ENCODE measurements at regions not wholly inside any gene's neighbourhood (a gene's known extent, or its start where the extent isn't known, plus 50 kb on each side); places are given as distances from the start of the nearest gene placed in this dataset.

DNA sequence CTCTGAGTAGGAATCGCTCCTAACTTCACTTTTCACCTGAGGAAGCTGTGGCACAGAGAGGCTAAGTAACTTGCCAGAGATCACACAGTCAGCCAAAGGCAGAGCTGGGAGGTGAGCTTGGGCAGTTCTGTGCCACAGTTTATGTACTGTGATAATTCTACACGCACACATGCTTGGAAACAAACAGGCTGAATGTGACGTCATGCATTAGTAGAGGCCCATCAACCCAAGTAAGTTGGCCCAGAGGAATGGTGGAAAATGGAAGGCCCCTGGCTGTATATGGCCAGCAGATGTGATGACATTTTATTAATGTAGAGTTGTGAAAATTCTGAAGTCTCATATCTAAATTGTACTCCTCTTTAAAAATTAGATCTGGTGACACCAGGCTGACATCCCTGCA lies 394.0 kb downstream of the MIAT start:
- no peaks in the 10 kb centered on the region for H4K20me1 ChIP-seq (ENCODE audit: control insufficient read depth, insufficient read depth, low read length, poor library complexity, severe bottlenecking)
- H3K79me2 ChIP-seq (ENCODE audit: control insufficient read depth, insufficient read depth, low read length), result no peaks in the 10 kb centered on the region
- no peak overlapping the region for H3K27ac ChIP-seq (ENCODE audit: low read length in 2 of 2)
- ChIA-PET CTCF (no interaction called here), POLR2A (no interaction called here)
- Mint-ChIP-seq H3K4me1 (no peaks in the 10 kb centered on the region), H3K27ac (no peak overlapping the region), H3K27me3 (peaks cover 29% of the 10 kb centered on the region), H3K9me3 (ENCODE audit: insufficient read depth) (no peaks in the 10 kb centered on the region), H3K4me3 (no peak overlapping the region)
- DNase-seq (no peak), ATAC-seq (ENCODE audit: low read depth) (no peak)
- H3K4me2 ChIP-seq (replicated peaks; ENCODE audit: low read depth, low read length, poor library complexity, severe bottlenecking), result no peak overlapping the region
- H3K4me3 ChIP-seq (ENCODE audit: control extremely low read depth in 1 of 5, extremely low read depth in 1 of 5, insufficient read depth in 1 of 5, low read depth in 2 of 5, low read length in 4 of 5), result no peak overlapping the region
- intact Hi-C loops (cut with micrococcal nuclease), result no loop called here
- no peak overlapping the region for H2AFZ ChIP-seq (ENCODE audit: insufficient read depth, low read depth, low read length, poor library complexity, severe bottlenecking)
- TF ChIP-seq EZH2 (IDR thresholded peaks at IDR 0.05; ENCODE audit: borderline replicate concordance, insufficient read depth, low read depth, low read length, poor library complexity, severe bottlenecking), result no peak
- no peak for TF ChIP-seq CTCF (IDR thresholded peaks at IDR 0.05)
- H3K36me3 ChIP-seq (replicated peaks in 1 of 2; ENCODE audit: control extremely low read depth in 1 of 2, control insufficient read depth in 1 of 2, extremely low read depth in 1 of 2, insufficient read depth in 2 of 2, low read length in 1 of 2), result no peaks in the 10 kb centered on the region
- 43% methylated on average over 1 of the region's 3 CpGs for WGBS (ENCODE audit: insufficient coverage)
- no peaks in the 10 kb centered on the region for H3K4me1 ChIP-seq (ENCODE audit: control insufficient read depth in 2 of 2, insufficient read depth in 2 of 2, low read length in 2 of 2)
- H3K27me3 ChIP-seq (replicated peaks in 1 of 4; ENCODE audit: control extremely low read depth in 1 of 4, control insufficient read depth in 3 of 4, insufficient read depth in 4 of 4, low read length in 3 of 4), result peaks cover 0 to 3% (median 0%) of the 10 kb centered on the region in 4 experiments
- H3K9ac ChIP-seq (ENCODE audit: low read length), result no peak overlapping the region
- no peaks in the 10 kb centered on the region for H3K9me3 ChIP-seq (ENCODE audit: control extremely low read depth in 1 of 3, control insufficient read depth in 2 of 3, insufficient read depth in 1 of 3, low read length in 2 of 3)

GRCh38 chr22:27057717-27058116 lies 400.3 kb downstream of the MIAT start:
- no peak overlapping the region for H3K4me3 ChIP-seq (ENCODE audit: control extremely low read depth in 1 of 5, extremely low read depth in 1 of 5, insufficient read depth in 1 of 5, low read depth in 2 of 5, low read length in 4 of 5)
- POLR2A ChIA-PET, result no interaction called here
- no peak overlapping the region for H3K4me2 ChIP-seq (replicated peaks; ENCODE audit: low read depth, low read length, poor library complexity, severe bottlenecking)
- H3K79me2 ChIP-seq (ENCODE audit: control insufficient read depth, insufficient read depth, low read length), result no peaks in the 10 kb centered on the region
- H3K4me3 Mint-ChIP-seq, result no peak overlapping the region
- intact Hi-C loops (cut with micrococcal nuclease), result no loop called here
- peaks cover 0 to 4% (median 0%) of the 10 kb centered on the region in 3 donors for H3K9me3 ChIP-seq (ENCODE audit: control extremely low read depth in 1 of 3, control insufficient read depth in 2 of 3, insufficient read depth in 1 of 3, low read length in 2 of 3)
- no peak overlapping the region for H3K9ac ChIP-seq (ENCODE audit: low read length)
- H3K4me1 Mint-ChIP-seq, result no peaks in the 10 kb centered on the region
- H3K9me3 Mint-ChIP-seq (ENCODE audit: insufficient read depth), result peaks cover 3% of the 10 kb centered on the region
- DNase-seq (no peak), ATAC-seq (ENCODE audit: low read depth) (no peak)
- no peak overlapping the region for H3K27ac ChIP-seq (ENCODE audit: low read length in 2 of 2)
- H3K27ac Mint-ChIP-seq, result no peak overlapping the region
- peaks cover 34% of the 10 kb centered on the region for H3K27me3 Mint-ChIP-seq
- no peaks in the 10 kb centered on the region for H4K20me1 ChIP-seq (ENCODE audit: control insufficient read depth, insufficient read depth, low read length, poor library complexity, severe bottlenecking)
- no peaks in the 10 kb centered on the region for H3K36me3 ChIP-seq (replicated peaks in 1 of 2; ENCODE audit: control extremely low read depth in 1 of 2, control insufficient read depth in 1 of 2, extremely low read depth in 1 of 2, insufficient read depth in 2 of 2, low read length in 1 of 2)
- no peaks in the 10 kb centered on the region for H3K4me1 ChIP-seq (ENCODE audit: control insufficient read depth in 2 of 2, insufficient read depth in 2 of 2, low read length in 2 of 2)
- CTCF ChIA-PET, result no interaction called here
- H3K27me3 ChIP-seq (replicated peaks in 1 of 4; ENCODE audit: control extremely low read depth in 1 of 4, control insufficient read depth in 3 of 4, insufficient read depth in 4 of 4, low read length in 3 of 4), result peaks cover 0 to 2% (median 0%) of the 10 kb centered on the region in 4 experiments
- no peak for TF ChIP-seq CTCF (IDR thresholded peaks at IDR 0.05)
- TF ChIP-seq EZH2 (IDR thresholded peaks at IDR 0.05; ENCODE audit: borderline replicate concordance, insufficient read depth, low read depth, low read length, poor library complexity, severe bottlenecking), result no peak
- no peak overlapping the region for H2AFZ ChIP-seq (ENCODE audit: insufficient read depth, low read depth, low read length, poor library complexity, severe bottlenecking)
